HG03521 (cell line): ENCODE measurements at regions not wholly inside any gene's neighbourhood (a gene's known extent, or its start where the extent isn't known, plus 50 kb on each side); places are given as distances from the start of the nearest gene placed in this dataset.
"Not testable (repeated sequence)": the region's sequence is repeated elsewhere in the genome, so short reads cannot be mapped to it uniquely, and the experiment has no call there.

ENCODE experiments used
- ATAC-seq: cut with Tn5 transposase; IDR thresholded peaks from one replicate; pipeline ENCODE4 v1.9.1; 2021; ENCODE audit warnings: mild to moderate bottlenecking, moderate library complexity; ENCODE audit not compliant: unreplicated experiment

DNA sequence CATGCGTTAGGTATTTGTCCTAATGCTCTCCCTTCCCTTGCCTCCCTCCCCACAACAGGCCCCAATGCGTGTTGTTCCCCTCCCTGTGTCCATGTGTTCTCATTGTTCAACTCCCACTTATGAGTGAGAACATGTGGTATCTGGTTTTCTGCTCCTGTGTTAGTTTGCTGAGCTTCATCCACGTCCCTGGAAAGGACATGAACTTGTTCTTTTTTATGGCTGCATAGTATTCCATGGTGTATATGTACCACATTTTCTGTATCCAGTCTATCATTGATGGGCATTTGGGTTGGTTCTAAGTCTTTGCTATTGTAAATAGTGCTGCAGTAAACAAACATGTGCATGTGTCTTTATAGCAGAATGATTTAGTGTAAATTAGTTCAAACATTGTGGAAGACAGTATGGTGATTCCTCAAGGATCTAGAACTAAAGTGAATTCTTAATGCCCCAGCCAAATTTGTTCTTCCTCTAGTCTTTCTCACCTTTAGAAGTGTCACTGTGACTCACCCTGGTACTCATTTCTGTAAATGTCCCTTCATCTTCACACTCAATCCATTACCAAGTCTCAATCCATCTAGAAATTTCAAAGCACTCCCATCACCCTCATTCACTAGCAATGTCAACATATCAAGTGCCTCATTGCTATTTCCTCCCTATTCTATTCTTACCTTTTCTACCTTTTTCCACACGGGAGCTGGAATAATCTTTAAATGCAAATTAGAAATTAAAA, 123.9 kb downstream of the MREG start:
- not testable (repeated sequence) for ATAC-seq

DNA sequence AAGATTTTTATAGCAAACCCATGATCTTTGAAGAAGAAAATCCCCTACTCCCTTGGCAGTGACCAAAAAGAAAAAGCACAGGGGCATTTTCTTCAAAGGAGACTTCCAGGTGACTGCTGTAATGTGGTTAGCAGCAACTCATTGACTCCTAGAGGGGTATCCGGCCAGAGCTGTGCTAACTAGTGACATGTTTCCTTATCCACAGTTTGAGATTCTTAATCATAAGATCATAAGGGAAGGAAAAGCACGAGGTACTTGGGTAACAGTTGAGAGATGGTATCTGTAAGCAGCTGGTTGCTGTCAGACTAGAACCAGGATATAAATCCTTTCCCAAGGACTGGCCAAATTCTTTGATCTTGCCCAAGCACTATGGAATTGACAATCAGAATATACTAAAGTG, 124.7 kb downstream of the MREG start:
- ATAC-seq: no peak

DNA sequence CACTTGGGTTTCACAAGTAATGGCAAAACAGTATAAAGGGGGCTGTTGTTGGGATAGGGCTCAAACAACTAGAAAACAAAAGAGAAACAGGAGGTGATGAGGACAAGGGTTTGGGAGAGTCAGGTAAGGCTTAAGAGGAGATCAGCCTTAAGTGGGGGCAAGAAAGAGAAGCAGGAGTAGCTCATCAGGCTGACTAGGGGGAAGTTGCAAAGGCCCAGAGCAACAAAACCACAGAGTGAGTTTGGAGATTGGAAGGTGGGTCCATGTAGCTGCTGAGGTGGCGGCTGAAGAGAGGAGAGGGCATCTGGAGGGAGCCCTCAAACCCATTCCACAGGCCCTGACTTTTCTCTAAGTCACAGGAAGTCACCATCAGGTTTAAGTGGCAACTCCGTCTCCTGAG, 126.0 kb downstream of the MREG start:
- ATAC-seq: no peak

DNA sequence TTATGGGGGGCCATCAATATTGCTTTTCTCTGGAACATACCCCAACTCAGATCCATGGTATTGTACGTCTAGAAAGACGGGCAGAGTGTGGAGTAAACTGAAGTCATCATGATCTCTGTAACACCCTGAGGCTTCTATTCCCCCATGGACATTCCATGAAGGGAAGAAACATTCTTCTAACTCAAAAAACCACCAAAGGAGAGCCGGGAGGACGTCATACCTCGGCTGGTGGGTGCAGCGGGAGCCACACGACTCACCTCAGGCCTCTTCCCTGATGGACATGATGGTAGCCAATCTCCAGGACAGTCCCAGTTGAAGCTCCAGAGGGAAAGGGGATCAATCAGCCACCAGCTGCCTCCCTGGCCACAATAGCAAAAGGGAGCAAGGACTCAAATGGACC, 127.3 kb downstream of the MREG start:
- no peak for ATAC-seq

DNA sequence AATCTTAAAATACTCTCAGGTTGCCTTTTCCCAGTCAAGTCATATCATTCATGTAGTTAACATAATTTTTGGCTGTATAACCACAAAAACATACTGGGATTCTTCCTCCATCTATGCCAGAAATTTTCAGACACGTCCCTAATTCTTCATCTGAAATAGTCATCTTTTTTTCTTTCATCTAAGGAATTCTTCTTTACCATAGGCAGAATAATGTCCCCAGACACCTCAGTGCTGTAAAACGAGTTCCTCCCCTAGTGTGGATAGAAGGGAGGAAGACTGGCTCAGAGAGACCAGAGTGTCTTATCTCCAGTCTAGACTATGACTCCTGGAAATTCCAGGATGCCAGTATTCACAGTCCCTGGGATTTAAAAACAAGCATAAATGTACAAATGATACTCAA, 127.8 kb downstream of the MREG start:
- no peak for ATAC-seq

DNA sequence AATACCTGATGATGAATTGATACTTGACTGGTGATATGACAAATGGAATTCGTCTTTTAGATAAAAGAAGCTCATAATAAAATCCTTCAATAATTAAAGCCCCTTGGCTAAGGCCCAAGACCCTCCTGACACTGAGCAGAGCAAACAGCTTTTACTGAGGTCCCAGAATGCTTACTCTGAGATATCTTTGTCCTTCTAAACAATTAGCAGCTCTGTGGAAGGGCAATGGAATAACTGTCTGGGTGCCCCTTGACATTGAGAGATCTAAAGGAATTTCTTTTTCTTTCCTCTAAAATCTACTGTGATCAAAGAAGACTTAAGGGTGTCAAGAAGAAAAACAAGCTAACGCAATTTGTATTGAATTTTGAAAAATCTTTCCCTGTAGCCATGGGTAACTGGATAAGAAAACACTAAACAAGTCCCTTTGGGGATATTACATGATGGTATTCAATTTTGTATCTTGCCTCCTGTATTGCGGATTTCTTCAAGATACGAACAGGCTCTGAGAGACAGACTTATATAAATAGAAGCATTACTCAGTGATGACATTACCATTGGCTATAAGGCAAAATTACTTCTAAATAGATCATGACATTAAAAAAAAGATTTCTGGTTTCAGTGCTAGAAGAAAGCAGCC, 128.8 kb downstream of the MREG start:
- ATAC-seq: no peak

DNA sequence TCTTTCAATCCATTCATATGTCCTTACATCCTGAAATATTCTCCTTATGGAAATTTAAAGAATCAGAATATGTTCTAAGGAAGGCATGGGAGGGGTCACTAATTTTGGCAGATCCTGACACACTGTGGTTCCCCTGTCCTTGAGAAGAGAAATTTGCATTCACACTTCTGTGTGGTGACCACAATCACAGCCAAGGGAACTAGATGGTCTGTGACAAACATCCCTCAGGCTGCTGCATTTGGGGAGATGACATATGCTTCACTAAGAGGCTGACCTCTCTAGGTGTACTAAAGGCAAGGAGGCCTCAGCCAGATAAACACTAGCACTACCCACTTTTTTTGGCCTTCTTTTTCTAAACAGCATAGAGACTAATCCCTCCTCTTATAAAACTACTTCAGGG, 129.6 kb downstream of the MREG start:
- peak; percentile 62 for ATAC-seq

DNA sequence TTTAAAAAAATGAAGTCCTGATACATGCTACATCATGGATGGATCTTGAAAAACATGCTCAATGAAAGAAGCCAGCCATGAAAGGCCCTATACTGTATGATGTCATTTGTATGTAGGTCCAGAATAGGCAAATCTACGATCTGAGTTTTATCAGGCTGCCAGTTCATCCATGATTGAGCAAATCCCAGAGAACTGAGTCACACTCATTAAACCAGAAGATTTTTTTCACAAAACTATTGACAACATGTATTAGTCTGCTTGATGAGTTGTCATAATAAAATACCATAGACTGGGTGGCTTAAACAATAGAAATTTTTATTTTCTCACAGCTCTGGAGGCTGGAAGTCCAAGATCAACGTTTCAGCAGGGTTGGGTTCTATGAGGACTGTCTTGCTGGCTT, 130.7 kb downstream of the MREG start:
- no peak for ATAC-seq

DNA sequence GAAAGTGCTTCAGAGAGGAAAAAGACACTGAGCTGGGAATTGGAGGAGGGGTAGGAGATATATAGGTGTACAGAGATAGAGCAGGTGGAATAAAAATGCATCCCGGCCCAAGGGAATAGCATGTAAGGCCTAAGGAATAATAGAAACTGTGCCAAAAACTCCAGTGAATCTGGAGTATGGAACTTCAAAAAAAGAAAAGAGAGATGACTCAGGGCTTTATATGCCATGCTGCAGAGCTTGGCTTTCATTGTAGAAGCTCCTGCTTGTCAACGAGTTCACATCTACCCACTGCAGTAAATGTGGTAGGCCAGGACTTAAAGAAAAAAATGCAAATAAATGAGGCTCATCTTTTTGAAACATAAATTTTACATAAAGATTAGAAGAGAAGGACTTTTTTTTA, 131.8 kb downstream of the MREG start:
- ATAC-seq: no peak

DNA sequence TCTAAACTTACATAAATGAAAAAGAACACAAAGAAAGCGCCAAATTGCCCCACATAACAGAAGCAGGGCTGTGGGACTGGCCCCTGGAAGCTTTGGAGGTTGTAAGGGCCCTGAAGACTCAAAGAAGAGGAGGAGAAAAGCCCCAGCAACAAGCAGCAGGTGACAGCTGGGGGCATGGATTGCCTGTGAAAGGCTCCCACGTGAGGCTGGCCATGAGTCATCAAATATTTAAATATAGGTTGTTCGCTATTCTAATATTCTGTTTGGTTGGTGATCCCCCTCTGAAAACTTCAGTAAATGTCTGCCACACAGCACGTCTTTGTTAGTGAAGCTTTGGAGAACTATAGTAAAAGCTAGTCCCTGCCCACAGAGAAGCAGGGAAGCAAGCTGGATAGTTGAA, 132.4 kb downstream of the MREG start:
- peak; percentile 60 for ATAC-seq

DNA sequence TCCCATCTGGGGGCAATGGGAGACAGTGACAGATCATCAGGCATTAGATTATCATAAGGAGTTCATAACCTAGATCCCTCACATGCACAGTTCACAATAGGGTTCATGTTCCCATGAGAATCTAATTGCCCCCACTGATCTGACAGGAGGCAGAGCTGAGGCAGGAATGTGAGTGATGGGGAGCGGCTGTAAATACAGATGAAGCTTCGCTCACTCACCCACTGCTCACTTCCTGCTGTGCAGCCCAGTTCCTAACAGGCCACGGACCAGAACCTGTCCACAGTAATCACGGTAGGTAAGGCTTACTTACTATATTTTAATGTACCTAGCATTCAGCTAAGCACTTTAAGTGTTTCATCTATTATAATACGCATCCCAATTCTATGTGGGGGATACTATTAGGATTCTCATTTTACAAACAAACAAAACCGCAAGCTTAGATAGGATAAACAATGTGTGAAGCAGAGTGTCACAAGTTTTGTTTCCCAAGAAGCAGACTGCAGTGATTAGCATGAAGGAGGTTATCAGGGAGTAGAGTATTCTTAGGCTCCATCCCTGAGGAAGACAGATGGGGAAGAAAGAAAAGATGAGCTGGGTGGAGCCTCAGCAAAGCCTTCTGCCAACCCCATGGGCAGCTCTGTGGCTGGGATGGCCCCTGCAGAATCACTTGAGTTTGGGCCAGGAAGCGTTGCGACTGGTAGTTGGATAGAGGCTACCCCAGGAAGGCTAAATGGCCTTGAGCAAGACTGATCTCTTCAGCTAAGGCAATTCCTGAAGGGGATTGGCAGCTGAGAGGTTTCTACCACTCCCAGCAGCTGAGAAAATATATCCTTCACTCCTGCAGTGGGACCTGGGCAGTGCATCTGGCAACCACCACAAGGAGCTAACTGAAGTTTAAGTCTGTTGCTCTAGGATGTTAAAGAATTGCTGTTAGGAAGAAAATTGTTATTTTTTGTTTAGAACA, 133.1 kb downstream of the MREG start:
- no peak for ATAC-seq

DNA sequence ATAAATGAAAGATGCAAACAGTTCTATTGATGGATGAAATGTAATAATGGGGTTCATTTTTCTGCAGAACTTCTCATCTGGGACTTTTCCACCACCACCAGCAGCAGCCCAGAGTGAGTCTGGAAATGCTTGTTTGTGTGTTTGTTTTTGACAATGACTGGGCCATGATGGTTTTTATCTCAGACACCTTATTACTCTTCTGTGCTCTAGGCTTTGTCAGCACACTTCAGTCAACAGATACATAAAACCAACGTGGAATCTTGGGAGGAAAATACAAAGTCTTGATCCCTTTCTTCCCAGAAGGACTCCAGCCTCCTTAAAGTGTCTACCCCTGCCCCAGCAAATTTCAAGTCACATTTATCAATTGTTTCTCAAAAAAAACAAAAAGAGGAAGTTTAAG, 134.0 kb downstream of the MREG start:
- ATAC-seq: no peak

DNA sequence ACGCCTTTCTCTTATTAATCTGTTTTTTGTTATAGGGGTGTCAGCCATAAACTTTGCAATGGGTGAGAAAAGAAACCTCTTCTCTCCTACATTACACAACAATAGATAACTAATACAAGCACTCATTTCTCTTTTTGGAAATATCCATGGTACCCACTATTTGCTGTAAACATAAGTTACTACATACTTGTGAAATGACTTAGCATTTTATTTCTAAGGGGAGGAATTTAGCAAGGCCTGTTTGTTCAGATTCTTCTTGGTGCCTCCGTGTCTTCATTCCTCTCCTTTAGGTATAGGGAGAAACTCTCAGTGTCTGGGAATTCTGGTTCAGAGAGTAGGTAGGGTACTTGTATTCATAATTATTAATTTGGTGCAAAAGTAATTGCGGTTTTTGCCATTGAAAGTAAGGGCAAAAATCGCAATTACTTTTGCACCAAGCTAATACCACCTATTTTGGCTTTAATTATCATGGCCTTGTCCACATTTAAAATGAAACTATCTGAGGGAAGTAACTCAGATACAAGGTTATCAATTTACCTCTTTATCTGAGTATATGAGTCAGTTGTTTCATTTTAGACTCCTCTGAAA, 134.8 kb downstream of the MREG start:
- ATAC-seq: no peak

DNA sequence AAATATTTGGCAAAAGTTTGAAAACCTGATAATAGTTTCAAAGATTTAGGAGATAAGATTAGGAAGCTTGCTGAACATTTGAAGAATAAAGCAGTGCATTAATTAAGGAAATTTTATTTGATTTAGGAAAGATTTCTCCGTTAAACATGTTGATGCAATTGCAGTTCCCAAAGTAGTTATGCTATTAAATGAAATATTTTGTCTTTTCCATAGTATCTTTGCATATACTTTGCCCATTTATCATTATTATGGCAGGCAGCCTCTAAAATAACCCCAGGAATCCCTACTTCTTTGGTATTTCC, 136.5 kb downstream of the MREG start:
- ATAC-seq: no peak

DNA sequence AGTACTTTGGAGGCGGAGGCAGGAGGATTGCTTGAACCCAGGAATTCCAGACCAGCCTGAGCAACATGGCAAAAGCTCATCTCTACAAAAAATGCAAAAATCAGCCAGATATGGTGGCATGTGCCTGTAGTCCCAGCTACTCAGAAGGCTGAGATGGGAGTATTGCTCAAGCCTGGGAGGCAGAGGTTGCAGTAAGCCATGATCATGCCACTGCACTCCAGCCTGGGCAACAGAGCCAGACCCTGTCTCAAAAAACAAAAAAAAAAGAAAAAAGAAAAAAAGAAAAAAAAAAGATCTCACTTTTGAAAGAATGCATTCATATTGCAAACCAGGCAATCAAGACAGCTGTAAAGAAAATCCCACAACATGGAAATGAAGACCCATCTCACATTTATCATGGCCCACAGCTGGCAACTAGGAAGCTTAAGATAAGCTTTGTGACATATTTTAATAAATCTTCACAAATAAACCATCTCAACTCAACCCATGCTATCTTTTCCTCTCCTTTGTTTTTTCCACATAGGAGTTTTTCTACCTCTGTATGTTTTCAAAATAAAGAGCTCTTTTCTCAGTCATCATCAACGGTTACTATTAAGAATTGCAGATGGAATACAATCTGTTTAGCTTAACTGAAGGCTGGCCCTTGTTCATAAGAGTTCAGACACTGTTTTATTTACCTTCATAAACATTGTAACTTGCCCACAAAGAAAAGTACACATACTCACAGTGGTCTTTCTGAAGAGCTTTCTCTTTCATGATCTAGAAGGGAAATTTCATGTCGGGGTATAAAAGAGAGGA, 137.0 kb downstream of the MREG start:
- no peak for ATAC-seq

DNA sequence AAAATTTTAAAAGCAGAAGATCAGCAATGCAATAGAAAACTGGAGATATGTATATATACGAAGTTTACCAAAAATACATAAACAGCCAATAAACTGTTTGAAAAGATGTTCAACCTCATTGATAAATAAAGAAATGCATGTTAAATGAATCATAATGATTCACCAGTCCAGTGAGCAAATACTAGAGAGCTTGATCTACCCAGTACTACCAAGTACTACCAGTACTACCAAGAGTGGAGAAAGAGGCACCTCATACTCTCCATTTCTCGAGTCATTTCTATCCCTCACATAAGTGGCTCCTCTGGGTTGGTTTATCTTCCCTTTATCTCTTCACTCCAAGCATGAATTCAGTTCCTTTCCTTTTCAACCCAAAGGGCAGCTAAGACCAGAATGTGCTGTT, 138.9 kb downstream of the MREG start:
- ATAC-seq: no peak

DNA sequence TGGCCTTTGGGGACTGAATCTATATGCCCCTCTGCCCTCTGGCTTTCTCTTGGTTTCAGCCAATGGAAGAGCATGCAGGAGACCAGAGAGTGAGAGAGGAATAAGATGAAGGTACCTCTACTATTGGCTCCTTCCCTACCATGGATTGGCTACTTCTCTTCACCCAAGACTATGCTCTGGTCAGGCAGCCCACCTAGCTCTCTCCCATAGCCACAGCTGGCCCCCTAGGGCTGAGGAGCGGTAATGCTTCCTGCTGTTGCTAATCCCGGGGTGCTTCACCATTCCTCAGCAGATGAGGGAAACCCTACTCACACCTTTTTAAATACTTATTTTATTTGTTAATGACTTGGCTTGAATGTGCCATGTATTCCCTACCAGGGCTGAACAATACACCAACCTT, 142.4 kb downstream of the MREG start:
- ATAC-seq: no peak

DNA sequence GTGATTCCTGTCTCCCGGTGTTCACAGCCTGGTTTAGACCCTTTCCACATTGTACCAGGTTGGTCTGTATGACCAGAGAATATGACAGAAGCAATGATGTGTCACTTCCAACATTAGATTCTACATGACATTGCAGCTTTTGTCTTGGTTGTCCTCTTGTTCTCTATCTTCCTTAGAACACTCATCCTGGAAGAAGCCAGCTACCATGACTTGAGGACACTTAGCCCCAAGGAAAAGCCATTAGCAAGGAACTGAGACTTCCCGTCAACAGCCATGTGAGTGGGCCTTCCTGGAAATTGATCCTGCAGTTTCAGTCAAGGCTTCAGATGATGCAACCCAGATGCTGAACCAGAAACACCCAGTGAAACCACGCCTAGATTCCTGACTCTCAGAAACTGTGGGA, 143.3 kb downstream of the MREG start:
- ATAC-seq: no peak

DNA sequence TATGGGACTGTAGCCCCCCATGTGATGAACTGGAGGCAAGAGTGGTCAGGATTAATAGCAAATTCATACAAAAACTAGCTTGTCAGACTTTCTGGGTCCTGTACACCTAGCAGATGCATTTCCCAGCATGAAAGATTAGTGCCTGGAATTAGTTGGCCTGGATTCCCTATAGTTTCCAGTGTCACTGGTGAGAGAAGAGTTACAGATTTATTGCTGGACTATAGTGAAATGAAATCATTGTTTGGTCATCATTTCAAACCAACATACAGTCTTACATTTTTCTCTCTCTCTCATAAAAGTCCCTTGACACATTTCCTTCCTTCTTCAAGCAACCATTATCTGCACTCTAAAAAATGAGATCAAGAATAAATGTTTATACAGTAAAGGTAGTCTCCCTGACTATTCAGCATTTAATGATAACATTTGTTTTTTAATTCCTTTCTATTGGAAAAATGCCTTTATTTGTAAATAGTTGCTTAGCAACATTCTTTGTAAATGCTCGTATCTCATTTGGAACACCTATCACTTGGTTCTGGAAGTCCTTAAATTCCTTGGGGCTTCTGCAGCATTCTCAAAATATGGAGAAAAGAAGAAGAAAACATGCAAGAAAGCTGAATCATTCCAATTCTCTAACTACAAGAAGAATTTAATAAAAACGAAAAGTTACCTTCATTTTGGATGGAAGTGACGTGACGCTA, 144.4 kb downstream of the MREG start:
- no peak for ATAC-seq

DNA sequence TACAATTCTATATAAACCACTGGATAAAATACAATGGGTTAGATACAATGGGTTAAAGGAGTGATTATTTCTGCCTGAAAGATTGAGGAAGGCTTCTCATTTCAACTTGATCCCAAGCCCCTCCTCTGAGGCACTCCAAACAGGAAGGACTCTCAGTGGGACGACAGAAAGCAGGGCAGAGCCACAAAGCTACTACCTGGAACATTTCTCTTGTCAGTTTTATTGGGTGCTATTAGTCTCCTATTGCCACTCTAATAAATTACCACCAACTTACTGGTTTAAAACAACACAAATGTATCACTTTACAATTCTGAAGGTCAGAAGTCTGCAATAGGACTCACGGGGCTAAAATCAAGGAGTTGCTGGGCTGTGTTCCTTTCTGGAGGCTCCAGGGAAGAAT, 146.7 kb downstream of the MREG start:
- no peak for ATAC-seq
